ENCODE measurements at regions not wholly inside any gene's neighbourhood (a gene's known extent, or its start where the extent isn't known, plus 50 kb on each side); places are given as distances from the start of the nearest gene placed in this dataset.
A peak's percentile ranks its signal among the peaks of the same experiment; 100 is the strongest.

DNA sequence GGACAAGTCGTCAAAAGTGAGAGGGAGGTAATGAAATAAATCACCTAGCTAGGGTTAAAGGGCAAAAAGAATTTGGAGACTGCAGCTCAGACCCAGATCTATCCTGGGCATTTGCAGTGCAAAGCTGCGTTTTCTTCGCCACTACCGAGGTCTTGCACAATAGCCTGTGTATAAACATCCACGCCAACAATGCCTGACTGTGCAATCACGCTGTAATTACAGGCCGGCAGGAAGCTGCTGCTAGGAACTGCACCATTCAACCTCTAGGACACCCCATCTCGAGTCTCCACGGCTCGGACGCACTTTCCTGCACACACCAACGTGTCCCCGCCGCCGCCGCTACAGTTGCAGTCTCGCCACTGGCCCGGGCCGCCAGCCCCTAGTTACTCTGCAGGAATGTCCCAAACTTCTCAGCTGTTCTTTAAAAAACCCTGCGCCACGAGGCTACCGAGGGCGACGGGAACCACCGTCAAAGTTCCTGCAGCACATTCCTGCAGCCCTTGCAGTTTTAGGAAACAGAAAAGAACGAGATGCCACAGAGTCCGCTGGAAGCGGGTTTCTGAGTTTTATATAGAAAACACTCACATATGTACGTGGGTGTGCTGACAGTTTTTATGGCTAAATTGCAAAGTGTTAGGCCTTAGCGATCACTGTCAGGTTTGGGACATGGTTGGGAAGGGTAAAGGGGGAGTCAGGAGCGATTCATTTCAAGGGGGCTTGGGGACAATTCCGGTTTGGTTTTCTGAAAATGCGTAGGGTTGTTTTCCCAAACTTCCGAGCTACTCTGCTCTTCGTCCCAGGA is 65.6 kb upstream of the PTGR2 start:
- peak; percentile 96 for DNase-seq (ENCODE audit: extremely low spot score)
- no peaks in the 10 kb centered on the region for H3K9me3 ChIP-seq
- intact Hi-C loops (cut with DNase I), result loop anchor here (2.0 kb wide), 1 partner anchor 27 kb away; no protein-coding TSS in a partner anchor
- no peaks in the 10 kb centered on the region for H3K36me3 ChIP-seq
- peaks cover 77 to 89% (median 83%) of the 10 kb centered on the region in 4 donors for H3K4me1 ChIP-seq
- 0% methylated on average over 27 of the region's 35 CpGs for WGBS
- TF ChIP-seq EP300 (IDR thresholded peaks at IDR 0.05), result peak; percentile 58
- TF ChIP-seq POLR2AphosphoS5 (IDR thresholded peaks at IDR 0.05), result peak; percentile 91 to 95
- TF ChIP-seq POLR2A (IDR thresholded peaks at IDR 0.05; ENCODE audit: low read depth), result peak; percentile 76
- peak in 2 of 3 experiments; percentile 8 to 51 for TF ChIP-seq CTCF (IDR thresholded peaks at IDR 0.05)
- peak overlapping the region; percentile 97 to 99 (median 99) for H3K27ac ChIP-seq (replicated peaks in 1 of 4)
- no peaks in the 10 kb centered on the region for H3K27me3 ChIP-seq
- peak overlapping the region; percentile 66 to 89 (median 81) for H3K4me3 ChIP-seq

DNA sequence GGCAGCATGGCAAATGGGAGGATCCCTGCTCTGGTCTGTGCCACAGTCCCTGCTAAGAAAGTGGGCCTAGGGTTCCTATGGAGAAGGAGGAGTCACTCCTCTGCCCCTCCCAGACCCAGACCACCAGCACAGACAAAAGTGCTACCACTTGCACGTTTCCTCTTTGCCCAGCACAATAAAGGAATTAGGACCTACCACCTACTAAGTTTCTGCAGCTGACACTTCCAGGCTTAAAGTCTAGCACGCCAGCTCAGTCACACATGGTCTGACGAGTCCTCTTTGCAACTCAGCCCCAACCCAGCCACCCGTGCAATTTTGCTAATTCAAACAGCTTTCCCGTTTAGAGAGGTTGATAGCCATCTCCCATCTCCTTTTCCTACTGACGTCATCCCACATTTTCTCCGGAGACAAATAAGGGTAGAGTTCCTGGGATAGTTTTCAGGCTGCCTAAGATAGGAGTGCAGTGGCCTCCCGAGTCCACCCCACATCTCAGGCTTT is 66.2 kb upstream of the PTGR2 start:
- TF ChIP-seq POLR2AphosphoS5 (IDR thresholded peaks at IDR 0.05), result no peak
- TF ChIP-seq CTCF (IDR thresholded peaks at IDR 0.05), result no peak
- TF ChIP-seq POLR2A (IDR thresholded peaks at IDR 0.05; ENCODE audit: low read depth), result no peak
- no peak for TF ChIP-seq EP300 (IDR thresholded peaks at IDR 0.05)

DNA sequence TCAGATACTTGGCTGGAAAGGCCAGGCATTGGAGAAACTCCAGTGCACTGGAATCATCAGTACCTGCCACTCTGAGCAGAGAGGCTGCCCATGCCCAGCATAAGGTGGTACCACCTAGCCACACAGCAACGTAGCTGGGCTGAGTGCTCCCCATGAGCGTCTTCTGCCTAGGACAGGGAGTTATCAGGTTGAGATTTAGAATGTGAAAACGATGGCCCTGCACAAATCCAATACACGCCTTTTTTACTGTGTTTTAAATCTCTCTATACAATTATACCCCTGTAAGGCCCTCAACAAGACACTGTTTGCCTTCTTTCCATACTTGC is 66.7 kb upstream of the PTGR2 start:
- DNase-seq (ENCODE audit: extremely low spot score), result no peak
- H3K4me3 ChIP-seq, result peak overlapping the region; percentile 66 to 89 (median 81)
- H3K36me3 ChIP-seq, result peaks cover 0 to 3% (median 0%) of the 10 kb centered on the region in 4 donors
- WGBS, result 45% methylated on average over 4 of the region's 4 CpGs
- intact Hi-C loops (cut with DNase I), result no loop called here
- no peaks in the 10 kb centered on the region for H3K9me3 ChIP-seq
- peaks cover 68 to 89% (median 81%) of the 10 kb centered on the region in 4 donors for H3K4me1 ChIP-seq
- TF ChIP-seq EP300 (IDR thresholded peaks at IDR 0.05) (no peak), POLR2AphosphoS5 (IDR thresholded peaks at IDR 0.05) (no peak), POLR2A (IDR thresholded peaks at IDR 0.05; ENCODE audit: low read depth) (no peak), CTCF (IDR thresholded peaks at IDR 0.05) (no peak)
- peak overlapping the region; percentile 97 to 99 (median 99) for H3K27ac ChIP-seq (replicated peaks in 1 of 4)
- H3K27me3 ChIP-seq, result no peaks in the 10 kb centered on the region

More for the DNA sequence above, 66.2 kb upstream of the PTGR2 start:
- no peaks in the 10 kb centered on the region for H3K9me3 ChIP-seq
- DNase-seq (ENCODE audit: extremely low spot score), result no peak
- WGBS, result 2% methylated on average over 8 of the region's 8 CpGs
- no peaks in the 10 kb centered on the region for H3K27me3 ChIP-seq
- intact Hi-C loops (cut with DNase I), result no loop called here
- H3K36me3 ChIP-seq, result peaks cover 0 to 2% (median 0%) of the 10 kb centered on the region in 4 donors
- H3K4me3 ChIP-seq, result peak overlapping the region; percentile 66 to 89 (median 81)
- peaks cover 72 to 89% (median 81%) of the 10 kb centered on the region in 4 donors for H3K4me1 ChIP-seq
- H3K27ac ChIP-seq (replicated peaks in 1 of 4), result peak overlapping the region; percentile 97 to 99 (median 99)

- no peaks in the 10 kb centered on the region for H3K27me3 ChIP-seq
- peak overlapping the region; percentile 97 to 99 (median 99) for H3K27ac ChIP-seq (replicated peaks in 1 of 4)
- no peaks in the 10 kb centered on the region for H3K9me3 ChIP-seq
- peaks cover 0 to 3% (median 0%) of the 10 kb centered on the region in 4 donors for H3K36me3 ChIP-seq
- peaks cover 62 to 85% (median 76%) of the 10 kb centered on the region in 4 donors for H3K4me1 ChIP-seq
- no peak for DNase-seq (ENCODE audit: extremely low spot score)
- TF ChIP-seq EP300 (IDR thresholded peaks at IDR 0.05) (no peak), POLR2AphosphoS5 (IDR thresholded peaks at IDR 0.05) (peak; percentile 62 to 83), CTCF (IDR thresholded peaks at IDR 0.05) (no peak)
- intact Hi-C loops (cut with DNase I), result no loop called here
- WGBS, result 47% methylated on average over 8 of the region's 8 CpGs
- peak overlapping the region; percentile 18 to 89 (median 75) for H3K4me3 ChIP-seq
Measured at GRCh38 chr14:73784181-73784987, 67.2 kb upstream of the PTGR2 start.
